HG03139 (cell line): ENCODE measurements at regions not wholly inside any gene's neighbourhood (a gene's known extent, or its start where the extent isn't known, plus 50 kb on each side); places are given as distances from the start of the nearest gene placed in this dataset.
A peak's percentile ranks its signal among the peaks of the same experiment; 100 is the strongest.
"Not testable (repeated sequence)": the region's sequence is repeated elsewhere in the genome, so short reads cannot be mapped to it uniquely, and the experiment has no call there.

ENCODE experiments used
- ATAC-seq: cut with Tn5 transposase; IDR thresholded peaks from one replicate; pipeline ENCODE4 v1.9.1; 2021; ENCODE audit not compliant: unreplicated experiment

GRCh38 chr17:68135141-68135887, 99.8 kb downstream of the KPNA2 start:
- ATAC-seq = no peak

- no peak for ATAC-seq
These were observed 105.5 kb downstream of the KPNA2 start for GRCh38 chr17:68141050-68141449.

DNA sequence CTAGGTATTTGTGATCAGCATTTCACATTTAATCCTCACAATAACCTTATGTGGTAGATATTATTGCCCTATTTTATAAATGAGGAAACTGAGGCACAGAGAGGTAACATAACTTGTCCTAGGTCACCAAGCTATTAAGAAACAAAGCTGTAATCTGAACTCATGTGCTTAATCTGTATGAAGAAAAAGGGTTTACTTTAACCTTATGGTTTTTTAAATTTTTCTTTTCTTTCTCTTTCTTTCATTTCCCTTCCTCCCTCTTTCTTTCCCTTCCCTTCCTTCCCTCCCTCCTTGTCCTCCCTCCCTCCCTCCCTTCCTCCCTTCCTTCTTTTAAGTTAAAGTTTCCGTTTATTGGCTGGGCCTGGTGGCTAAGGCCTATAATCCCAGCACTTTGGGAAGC, 105.2 kb upstream of the AMZ2 start:
- ATAC-seq = no peak

- ATAC-seq = no peak
These were observed 104.4 kb upstream of the AMZ2 start for GRCh38 chr17:68143425-68143824.

DNA sequence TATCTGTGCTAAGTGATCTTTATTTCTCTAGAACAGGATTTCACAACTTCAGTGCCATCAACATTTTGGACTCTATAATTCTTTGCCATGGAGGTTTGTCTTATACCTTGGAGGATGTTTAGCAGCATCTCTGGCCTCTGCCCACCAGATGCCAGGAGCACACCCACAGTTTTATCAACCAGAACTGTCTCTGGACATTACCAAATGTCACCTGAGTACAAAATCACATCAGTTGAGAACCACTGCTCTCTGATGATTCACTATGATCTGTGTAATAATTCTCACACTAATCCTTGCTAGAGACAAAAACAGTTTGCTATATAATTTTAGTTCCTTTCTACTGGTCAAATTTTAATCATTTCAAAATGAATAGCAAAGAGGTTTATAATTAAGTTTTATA, 102.8 kb upstream of the AMZ2 start:
- ATAC-seq = no peak

DNA sequence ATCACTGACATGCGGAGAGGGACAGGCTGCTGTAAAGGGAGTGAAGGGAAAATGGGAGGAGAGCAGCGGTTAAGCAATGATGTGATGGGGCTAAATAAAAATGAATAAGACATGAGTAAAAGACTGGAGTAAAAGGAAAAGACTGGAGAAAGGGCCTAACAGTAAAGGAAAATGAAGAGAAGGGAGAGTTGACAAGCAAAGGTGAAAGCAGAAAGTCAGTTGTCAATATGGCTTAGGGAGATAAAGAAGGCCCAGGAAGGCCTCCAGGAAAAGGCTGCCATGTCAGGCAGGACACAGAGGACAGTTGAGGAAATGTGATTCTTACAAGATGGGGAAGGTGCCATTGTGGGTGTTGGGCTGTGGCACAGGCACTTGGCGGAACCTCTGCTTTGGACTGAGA, 98.9 kb upstream of the AMZ2 start:
- no peak for ATAC-seq

GRCh38 chr17:68152161-68152571, 95.7 kb upstream of the AMZ2 start:
- ATAC-seq = no peak

- ATAC-seq = no peak
These were observed 92.2 kb upstream of the AMZ2 start for GRCh38 chr17:68155692-68156091.

DNA sequence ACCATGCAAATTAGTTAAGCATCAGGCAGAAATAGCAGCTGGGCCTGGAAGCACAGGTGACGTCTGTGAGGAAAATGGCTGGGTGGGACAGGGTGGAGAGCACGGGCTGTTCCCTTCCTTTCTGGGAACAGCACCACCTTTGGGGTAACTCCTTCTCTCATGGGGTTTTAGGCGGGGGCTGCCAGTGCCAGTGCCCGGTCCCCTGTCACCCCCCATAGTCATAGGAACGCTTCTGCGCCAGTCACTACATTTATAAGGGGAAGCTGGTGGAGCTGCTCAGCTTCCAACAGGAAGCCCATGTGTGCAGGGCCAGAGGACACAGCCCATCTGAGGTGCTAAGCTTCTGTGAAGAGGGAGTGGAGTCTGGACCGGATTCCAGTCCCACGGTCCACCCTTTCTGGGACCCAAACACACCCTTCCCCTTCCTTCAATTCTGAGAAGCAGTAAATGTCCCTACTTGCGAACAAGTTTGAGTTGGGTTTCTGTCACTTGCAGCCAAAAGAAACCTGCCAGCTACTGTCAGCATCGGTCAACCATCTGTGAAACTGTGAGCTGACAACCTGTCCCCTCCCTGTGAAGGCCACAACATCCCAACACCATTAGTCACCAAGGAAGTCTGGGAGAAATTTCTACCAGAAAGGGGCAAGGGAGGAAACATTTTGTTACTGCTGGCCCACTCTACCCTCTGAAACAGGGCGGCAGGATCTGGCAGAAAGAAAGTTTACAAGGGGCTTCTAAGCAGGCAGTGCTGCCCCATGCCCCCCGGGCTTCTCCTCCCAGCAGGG, 86.0 kb upstream of the AMZ2 start:
- ATAC-seq = no peak

DNA sequence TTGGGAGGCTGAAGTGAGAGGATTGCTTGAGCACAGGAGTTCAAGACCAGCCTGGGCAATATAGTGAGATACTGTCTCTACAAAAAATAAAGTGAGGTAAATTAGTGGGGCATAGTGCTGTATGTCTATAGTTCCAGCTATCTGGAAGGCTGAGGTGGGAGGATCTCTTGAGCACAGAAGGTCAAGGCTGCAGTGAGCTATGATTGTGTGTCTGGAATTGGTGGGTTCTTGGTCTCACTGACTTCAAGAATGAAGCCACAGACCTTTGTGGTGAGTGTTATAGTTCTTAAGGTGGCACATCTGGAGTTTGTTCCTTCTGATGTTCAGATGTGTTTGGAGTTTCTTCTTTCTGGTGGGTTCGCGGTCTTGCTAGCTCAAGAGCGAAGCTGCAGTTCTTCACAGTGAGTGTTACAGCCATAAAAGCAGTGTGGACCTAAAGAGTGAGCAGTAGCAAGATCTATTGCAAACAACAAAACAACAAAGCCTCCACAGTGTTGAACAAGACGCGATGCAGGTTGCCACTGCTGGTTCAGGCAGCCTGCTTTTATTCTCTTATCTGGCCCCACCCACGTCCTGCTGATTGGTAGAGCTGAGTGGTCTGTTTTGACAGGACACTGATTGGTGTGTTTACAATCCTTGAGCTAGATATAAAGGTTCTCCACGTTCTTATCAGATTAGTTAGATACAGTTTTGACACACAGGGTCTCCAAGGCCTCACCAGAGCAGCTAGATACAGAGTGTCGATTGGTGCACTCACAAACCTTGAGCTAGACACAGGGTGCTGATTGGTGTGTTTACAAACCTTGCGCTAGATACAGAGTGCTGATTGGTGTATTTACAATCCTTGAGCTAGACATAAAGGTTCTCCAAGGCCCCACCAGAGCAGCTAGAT, 79.3 kb upstream of the AMZ2 start:
- ATAC-seq = not testable (repeated sequence)

GRCh38 chr17:68169165-68169821, 78.5 kb upstream of the AMZ2 start:
- not testable (repeated sequence) for ATAC-seq

- no peak for ATAC-seq
These were observed 78.0 kb upstream of the AMZ2 start for GRCh38 chr17:68169840-68170239.

DNA sequence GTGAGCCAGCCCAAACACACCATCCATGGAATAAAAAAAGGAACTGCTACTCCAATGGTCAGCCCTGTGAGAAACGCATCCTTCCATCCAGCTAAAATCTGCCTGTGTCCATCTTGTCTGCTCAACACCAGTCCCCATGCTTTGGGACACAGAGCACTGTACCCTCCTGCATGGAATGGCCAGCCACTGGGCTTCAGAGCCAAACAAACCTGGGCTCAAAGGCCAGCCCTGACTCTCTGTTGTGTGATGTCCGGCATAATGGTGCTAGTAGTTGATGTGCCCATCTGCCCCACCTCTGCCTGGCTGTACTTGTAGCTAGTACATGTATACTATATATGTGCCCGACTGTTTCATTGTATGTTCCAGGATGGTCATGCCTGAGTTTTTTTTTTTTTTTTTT, 77.6 kb upstream of the AMZ2 start:
- no peak for ATAC-seq

DNA sequence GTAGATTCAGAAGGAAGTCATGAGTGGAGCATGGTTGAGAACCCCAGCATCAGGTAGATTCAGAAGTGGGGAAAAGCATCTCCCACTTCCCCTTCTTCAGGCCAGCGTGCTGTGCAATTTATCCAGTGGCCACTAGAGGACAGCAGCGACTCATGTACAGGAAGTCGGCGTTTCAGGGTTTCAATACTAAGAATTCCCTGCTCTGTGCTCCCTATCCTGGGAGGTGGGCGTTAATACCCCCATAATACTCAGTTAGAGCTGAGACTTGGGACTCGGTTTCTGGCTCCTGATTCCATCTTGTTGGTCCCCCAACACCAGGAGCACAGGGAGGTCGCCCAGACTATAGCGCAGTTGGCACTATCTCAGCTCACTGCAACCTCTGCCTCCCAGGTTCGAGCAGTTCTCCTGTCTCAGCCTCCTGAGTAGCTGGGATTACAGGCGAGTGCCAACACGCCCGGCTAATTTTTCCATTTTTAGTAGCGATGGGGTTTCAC, 75.3 kb upstream of the AMZ2 start:
- ATAC-seq = peak; percentile 57

DNA sequence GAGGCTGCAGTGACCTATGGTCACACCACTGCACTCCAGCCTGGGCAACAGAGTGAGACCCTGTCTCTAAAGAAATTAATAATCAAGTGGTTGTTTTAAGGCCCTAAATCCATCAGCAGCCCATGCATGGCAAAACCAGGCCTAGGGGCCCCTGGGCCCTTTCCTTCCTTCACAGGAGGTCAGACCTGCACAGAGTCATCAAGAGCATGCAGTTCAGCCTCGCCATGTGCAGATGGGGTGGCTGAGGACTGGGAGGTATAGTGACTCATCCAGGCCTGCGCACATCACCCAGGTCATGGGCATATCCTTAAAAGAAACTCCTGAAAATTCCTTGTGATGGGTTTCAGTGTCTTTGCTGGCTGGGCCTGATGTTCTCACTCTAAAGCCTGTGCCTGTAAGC, 72.4 kb upstream of the AMZ2 start:
- no peak for ATAC-seq

GRCh38 chr17:68175905-68176304, 71.9 kb upstream of the AMZ2 start:
- no peak for ATAC-seq

- no peak for ATAC-seq
These were observed 71.1 kb upstream of the AMZ2 start for GRCh38 chr17:68176718-68177117.

GRCh38 chr17:68178831-68179230, 69.0 kb upstream of the AMZ2 start:
- no peak for ATAC-seq

- ATAC-seq = no peak
These were observed 68.5 kb upstream of the AMZ2 start for GRCh38 chr17:68179236-68179925.

DNA sequence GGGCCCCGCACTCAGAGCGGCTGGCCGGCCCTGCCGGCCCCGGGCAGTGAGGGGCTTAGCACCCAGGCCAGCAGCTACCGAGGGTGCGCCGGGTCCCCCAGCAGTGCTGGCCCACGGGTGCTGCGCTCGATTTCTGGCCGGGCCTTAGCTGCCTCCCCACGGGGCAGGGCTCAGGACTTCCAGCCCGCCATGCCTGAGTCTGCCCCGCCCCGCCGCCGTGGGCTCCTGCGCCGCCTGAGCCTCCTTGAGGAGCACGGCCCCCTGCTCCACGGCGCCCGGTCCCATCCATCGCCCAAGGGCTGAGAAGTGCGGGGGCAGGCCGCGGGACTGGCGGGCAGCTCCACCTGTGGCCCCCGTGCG, 67.9 kb upstream of the AMZ2 start:
- ATAC-seq = no peak

DNA sequence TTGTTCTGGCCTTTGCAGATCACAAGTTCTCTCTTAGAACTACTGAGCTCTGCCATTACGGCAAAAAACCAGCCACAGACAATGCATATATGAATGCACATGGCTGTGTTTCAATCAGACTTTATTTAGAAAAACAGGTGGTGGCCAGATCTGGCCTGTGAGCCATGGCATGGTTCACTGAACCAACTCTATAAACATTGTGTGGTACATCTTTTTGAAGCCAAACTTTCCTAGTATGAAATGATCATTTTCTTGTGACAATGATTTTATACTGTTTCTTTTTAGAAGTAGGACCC, 65.9 kb upstream of the AMZ2 start:
- peak; percentile 45 for ATAC-seq
